ENCODE measurements at regions not wholly inside any gene's neighbourhood (a gene's known extent, or its start where the extent isn't known, plus 50 kb on each side); places are given as distances from the start of the nearest gene placed in this dataset.

DNA sequence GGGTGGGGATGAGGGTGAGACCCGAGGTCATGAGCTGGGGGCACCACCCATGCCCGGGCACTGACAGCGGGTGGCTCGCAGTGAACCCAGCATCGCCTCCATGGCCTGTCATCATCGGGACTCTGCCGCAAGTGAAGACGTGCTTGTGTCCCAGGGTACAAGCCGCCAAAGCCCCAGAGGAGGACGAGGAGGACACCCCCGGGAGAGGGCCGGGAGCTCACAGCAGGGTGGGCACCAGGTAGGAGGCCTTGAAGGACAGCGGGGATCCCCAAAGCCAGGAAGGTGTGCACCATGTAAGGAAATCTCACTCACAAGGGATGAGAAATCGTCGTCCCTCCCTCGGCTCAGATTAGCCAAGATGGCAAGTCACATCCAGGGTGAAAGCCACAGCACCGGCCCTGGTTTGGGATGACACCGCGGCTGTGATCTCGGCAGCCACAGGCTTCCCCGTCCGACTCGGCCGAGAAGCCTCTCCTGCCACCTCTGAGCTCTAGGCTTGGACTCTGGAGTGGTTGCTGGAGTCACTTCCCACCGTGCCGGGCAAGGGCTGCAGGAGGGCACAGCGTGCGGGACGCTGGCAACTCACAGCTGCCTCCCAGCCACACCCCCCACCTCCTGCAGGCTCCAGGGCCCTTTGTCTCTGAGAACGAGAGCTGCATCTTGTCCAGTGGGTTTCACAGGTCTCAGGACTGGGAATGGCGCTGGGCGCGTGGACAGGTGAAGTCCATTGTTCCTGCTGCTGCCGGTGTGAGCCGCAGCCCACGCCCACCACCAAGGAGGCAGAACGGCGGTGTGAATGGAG, 81.6 kb upstream of the CTDP1 start:
- WGBS (ENCODE audit: insufficient coverage) = 90% methylated on average over 38 of the region's 38 CpGs
- no peaks in the 10 kb centered on the region for H3K4me1 ChIP-seq (ENCODE audit: control insufficient read depth, insufficient read depth, low read length)

DNA sequence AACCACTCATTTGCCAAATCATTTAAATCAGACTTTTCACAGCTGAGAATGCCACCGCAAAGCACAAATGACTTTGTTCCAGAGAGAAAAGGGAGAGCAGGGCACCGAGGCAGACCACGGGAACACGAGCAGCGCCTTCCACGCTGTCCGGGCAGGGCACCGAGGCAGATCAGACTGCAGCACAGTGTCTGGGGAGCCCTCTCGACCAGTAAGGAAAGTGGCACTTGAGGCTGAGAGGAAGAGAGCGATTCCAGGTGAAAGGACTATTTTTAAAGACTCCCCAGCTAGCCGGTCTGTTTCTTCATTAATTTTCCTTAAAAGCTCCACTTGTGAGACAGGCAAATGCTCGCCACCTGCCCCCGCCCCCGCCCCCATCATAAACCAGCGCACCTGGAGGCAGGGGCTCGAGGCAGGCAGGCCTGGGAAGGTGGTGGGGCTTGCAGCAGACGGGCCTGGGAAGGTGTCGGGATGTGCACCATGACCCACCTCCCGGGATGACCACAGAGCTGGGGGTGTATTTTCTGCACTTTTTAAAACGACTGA, 80.9 kb upstream of the CTDP1 start:
- 84% methylated on average over 20 of the region's 20 CpGs for WGBS (ENCODE audit: insufficient coverage)

More for the DNA sequence above, 81.6 kb upstream of the CTDP1 start:
- Mint-ChIP-seq H3K4me3 (no peak overlapping the region), H3K9me3 (peaks cover 0 to 2% of the 10 kb centered on the region in 2 donors), H3K27ac (no peak overlapping the region), H3K27me3 (ENCODE audit: low read depth in 2 of 2) (peaks cover 10 to 32% of the 10 kb centered on the region in 2 donors), H3K36me3 (no peaks in the 10 kb centered on the region), H3K4me1 (no peaks in the 10 kb centered on the region)
- no peak for DNase-seq
- Histone ChIP-seq H3K27me3 (ENCODE audit: control insufficient read depth, insufficient read depth, low read length) (no peaks in the 10 kb centered on the region), H3K36me3 (ENCODE audit: control insufficient read depth, insufficient read depth, low read length) (no peaks in the 10 kb centered on the region), H3K27ac (ENCODE audit: low read length) (no peak overlapping the region), H3K4me3 (ENCODE audit: low read length) (no peak overlapping the region), H3K9me3 (ENCODE audit: control insufficient read depth, insufficient read depth, low read length) (no peaks in the 10 kb centered on the region)
- intact Hi-C loops (cut with micrococcal nuclease) = no loop called here
- ATAC-seq = no peak
- TF ChIP-seq, protein P1, sequence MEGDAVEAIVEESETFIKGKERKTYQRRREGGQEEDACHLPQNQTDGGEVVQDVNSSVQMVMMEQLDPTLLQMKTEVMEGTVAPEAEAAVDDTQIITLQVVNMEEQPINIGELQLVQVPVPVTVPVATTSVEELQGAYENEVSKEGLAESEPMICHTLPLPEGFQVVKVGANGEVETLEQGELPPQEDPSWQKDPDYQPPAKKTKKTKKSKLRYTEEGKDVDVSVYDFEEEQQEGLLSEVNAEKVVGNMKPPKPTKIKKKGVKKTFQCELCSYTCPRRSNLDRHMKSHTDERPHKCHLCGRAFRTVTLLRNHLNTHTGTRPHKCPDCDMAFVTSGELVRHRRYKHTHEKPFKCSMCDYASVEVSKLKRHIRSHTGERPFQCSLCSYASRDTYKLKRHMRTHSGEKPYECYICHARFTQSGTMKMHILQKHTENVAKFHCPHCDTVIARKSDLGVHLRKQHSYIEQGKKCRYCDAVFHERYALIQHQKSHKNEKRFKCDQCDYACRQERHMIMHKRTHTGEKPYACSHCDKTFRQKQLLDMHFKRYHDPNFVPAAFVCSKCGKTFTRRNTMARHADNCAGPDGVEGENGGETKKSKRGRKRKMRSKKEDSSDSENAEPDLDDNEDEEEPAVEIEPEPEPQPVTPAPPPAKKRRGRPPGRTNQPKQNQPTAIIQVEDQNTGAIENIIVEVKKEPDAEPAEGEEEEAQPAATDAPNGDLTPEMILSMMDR (IDR thresholded peaks at IDR 0.05) = no peak

DNA sequence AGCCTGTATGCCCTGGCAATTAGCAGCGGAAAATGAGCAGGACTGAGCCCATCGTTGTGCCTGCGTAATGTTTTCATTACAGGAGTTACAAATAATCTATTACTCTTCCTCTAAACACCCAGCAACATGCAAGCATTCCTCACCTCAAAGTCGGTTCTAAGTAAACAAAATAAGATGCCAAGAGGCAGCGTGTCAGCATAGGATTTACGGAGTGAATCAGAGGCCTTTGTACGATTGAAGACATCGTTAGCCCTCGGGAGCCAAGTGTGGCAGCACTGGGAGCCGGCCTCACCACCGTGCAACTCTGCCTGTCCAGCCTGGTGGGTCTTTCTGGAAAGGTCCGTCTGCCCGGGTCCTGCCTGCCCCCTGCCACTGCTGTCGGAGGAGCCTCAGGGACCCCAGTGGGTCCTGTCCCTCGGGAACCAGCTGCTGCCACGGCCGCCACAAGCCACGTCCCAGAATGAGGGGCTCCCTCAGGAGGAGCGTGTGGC, 80.1 kb upstream of the CTDP1 start:
- WGBS (ENCODE audit: insufficient coverage) = 89% methylated on average over 19 of the region's 19 CpGs
- TF ChIP-seq, protein P1 (IDR thresholded peaks at IDR 0.05) = no peak
- no peak overlapping the region for H3K4me3 ChIP-seq (ENCODE audit: low read length)
- Mint-ChIP-seq H3K4me3 (no peak overlapping the region), H3K27ac (no peak overlapping the region), H3K36me3 (no peaks in the 10 kb centered on the region), H3K9me3 (no peaks in the 10 kb centered on the region), H3K4me1 (no peaks in the 10 kb centered on the region), H3K27me3 (ENCODE audit: low read depth in 2 of 2) (peaks cover 10 to 29% of the 10 kb centered on the region in 2 donors)
- H3K27me3 ChIP-seq (ENCODE audit: control insufficient read depth, insufficient read depth, low read length) = no peaks in the 10 kb centered on the region
- ATAC-seq (no peak), DNase-seq (no peak)
- H3K27ac ChIP-seq (ENCODE audit: low read length) = no peak overlapping the region
- H3K36me3 ChIP-seq (ENCODE audit: control insufficient read depth, insufficient read depth, low read length) = no peaks in the 10 kb centered on the region
- no peaks in the 10 kb centered on the region for H3K9me3 ChIP-seq (ENCODE audit: control insufficient read depth, insufficient read depth, low read length)
- intact Hi-C loops (cut with micrococcal nuclease) = no loop called here
- H3K4me1 ChIP-seq (ENCODE audit: control insufficient read depth, insufficient read depth, low read length) = no peaks in the 10 kb centered on the region

More for the DNA sequence above, 80.9 kb upstream of the CTDP1 start:
- H3K4me3 Mint-ChIP-seq = no peak overlapping the region
- H3K27me3 ChIP-seq (ENCODE audit: control insufficient read depth, insufficient read depth, low read length) = no peaks in the 10 kb centered on the region
- H3K9me3 ChIP-seq (ENCODE audit: control insufficient read depth, insufficient read depth, low read length) = no peaks in the 10 kb centered on the region
- H3K27ac ChIP-seq (ENCODE audit: low read length) = no peak overlapping the region
- H3K36me3 Mint-ChIP-seq = no peaks in the 10 kb centered on the region
- intact Hi-C loops (cut with micrococcal nuclease) = no loop called here
- H3K27me3 Mint-ChIP-seq (ENCODE audit: low read depth in 2 of 2) = peaks cover 10 to 32% of the 10 kb centered on the region in 2 donors
- no peak overlapping the region for H3K27ac Mint-ChIP-seq
- DNase-seq (no peak), ATAC-seq (no peak)
- no peaks in the 10 kb centered on the region for H3K4me1 ChIP-seq (ENCODE audit: control insufficient read depth, insufficient read depth, low read length)
- H3K9me3 Mint-ChIP-seq = no peaks in the 10 kb centered on the region
- no peak overlapping the region for H3K4me3 ChIP-seq (ENCODE audit: low read length)
- TF ChIP-seq, protein P1 (IDR thresholded peaks at IDR 0.05) = no peak
- no peaks in the 10 kb centered on the region for H3K4me1 Mint-ChIP-seq
- H3K36me3 ChIP-seq (ENCODE audit: control insufficient read depth, insufficient read depth, low read length) = no peaks in the 10 kb centered on the region

All from natural killer cell (primary cell).